OCI-LY1 (cell line): ENCODE measurements at regions not wholly inside any gene's neighbourhood (a gene's known extent, or its start where the extent isn't known, plus 50 kb on each side); places are given as distances from the start of the nearest gene placed in this dataset.
A peak's percentile ranks its signal among the peaks of the same experiment; 100 is the strongest.

ENCODE experiments used
- H2AFZ ChIP-seq: fragments of 200-600 bp; sonication (generic), shearing (Covaris generic); 2 replicates; pipeline ENCODE4 v1.6.0; 2014; ENCODE audit warnings: antibody characterized with exemption, mild to moderate bottlenecking, low read length
- H3F3A ChIP-seq: fragments of 200-600 bp; sonication (generic), shearing (Covaris generic); 2 replicates; pipeline ENCODE4 v1.6.0; 2014; ENCODE audit warnings: mild to moderate bottlenecking, antibody characterized with exemption, low read length, moderate library complexity; ENCODE audit not compliant: insufficient read depth
- H3K27ac ChIP-seq: fragments of 200-600 bp; sonication (generic); 2 replicates; pipeline ENCODE4 v1.5.1; 2014; ENCODE audit warnings: low read length, mixed run types, mild to moderate bottlenecking, low read depth; ENCODE audit not compliant: poor library complexity, severe bottlenecking
- H3K27me3 ChIP-seq: fragments of 200-600 bp; sonication (generic); 2 replicates; pipeline ENCODE4 v1.6.0; 2014; ENCODE audit warnings: antibody characterized with exemption, mild to moderate bottlenecking, low read length, moderate library complexity; ENCODE audit not compliant: insufficient read depth
- H3K36me3 ChIP-seq: fragments of 200-600 bp; sonication (generic); 2 replicates; pipeline ENCODE4 v1.6.1; 2014; ENCODE audit warnings: mild to moderate bottlenecking, antibody characterized with exemption, low read length, moderate library complexity, mixed read lengths; ENCODE audit not compliant: insufficient read depth
- H3K4me1 ChIP-seq: fragments of 200-600 bp; sonication (generic); 2 replicates; pipeline ENCODE4 v1.5.1; 2014; ENCODE audit warnings: mild to moderate bottlenecking, low read length, moderate library complexity; ENCODE audit not compliant: insufficient read depth, severe bottlenecking
- H3K4me2 ChIP-seq: fragments of 200-600 bp; sonication (generic), shearing (Covaris generic); 2 replicates; pipeline ENCODE4 v1.6.1; 2014; ENCODE audit warnings: low read length
- H3K4me3 ChIP-seq: fragments of 200-600 bp; sonication (generic); 2 replicates; pipeline ENCODE4 v1.5.1; 2014; ENCODE audit warnings: low read length, low read depth, mild to moderate bottlenecking, mixed read lengths; ENCODE audit not compliant: poor library complexity, severe bottlenecking
- H3K79me2 ChIP-seq: fragments of 200-600 bp; shearing (Covaris generic); 2 replicates; pipeline ENCODE4 v1.6.1; 2016; ENCODE audit warnings: mixed run types, low read length, mixed read lengths; ENCODE audit not compliant: insufficient read depth
- H3K9ac ChIP-seq: fragments of 200-600 bp; sonication (generic), shearing (Covaris generic); 2 replicates; pipeline ENCODE4 v1.6.1; 2014; ENCODE audit warnings: mild to moderate bottlenecking, low read length, mixed read lengths
- H3K9me2 ChIP-seq: fragments of 200-600 bp; sonication (generic), shearing (Covaris generic); 2 replicates; pipeline ENCODE4 v1.6.1; 2014; ENCODE audit warnings: low read depth, mild to moderate bottlenecking, low read length, mixed read lengths
- H3K9me3 ChIP-seq: fragments of 200-600 bp; shearing (Covaris generic); 2 replicates; pipeline ENCODE4 v1.6.1; 2014; ENCODE audit warnings: low read length, mixed read lengths
- H4K20me1 ChIP-seq: fragments of 200-600 bp; sonication (generic), shearing (Covaris generic); 2 replicates; pipeline ENCODE4 v1.6.0; 2016; ENCODE audit warnings: mild to moderate bottlenecking, low read length; ENCODE audit not compliant: insufficient read depth
- CTCF ChIP-seq: fragments of 200-600 bp; sonication (generic), shearing (Covaris generic); IDR thresholded peaks from 2 replicates; pipeline ENCODE4 v1.5.1; 2017; ENCODE audit warnings: mild to moderate bottlenecking, antibody characterized with exemption, low read length, moderate library complexity, mixed read lengths
- EZH2 ChIP-seq: fragments of 200-600 bp; sonication (generic), shearing (Covaris generic); IDR thresholded peaks from 2 replicates; pipeline ENCODE4 v1.8.0; 2017; ENCODE audit warnings: borderline replicate concordance, mixed run types, mild to moderate bottlenecking, antibody characterized with exemption, low read length, moderate library complexity, mixed read lengths

DNA sequence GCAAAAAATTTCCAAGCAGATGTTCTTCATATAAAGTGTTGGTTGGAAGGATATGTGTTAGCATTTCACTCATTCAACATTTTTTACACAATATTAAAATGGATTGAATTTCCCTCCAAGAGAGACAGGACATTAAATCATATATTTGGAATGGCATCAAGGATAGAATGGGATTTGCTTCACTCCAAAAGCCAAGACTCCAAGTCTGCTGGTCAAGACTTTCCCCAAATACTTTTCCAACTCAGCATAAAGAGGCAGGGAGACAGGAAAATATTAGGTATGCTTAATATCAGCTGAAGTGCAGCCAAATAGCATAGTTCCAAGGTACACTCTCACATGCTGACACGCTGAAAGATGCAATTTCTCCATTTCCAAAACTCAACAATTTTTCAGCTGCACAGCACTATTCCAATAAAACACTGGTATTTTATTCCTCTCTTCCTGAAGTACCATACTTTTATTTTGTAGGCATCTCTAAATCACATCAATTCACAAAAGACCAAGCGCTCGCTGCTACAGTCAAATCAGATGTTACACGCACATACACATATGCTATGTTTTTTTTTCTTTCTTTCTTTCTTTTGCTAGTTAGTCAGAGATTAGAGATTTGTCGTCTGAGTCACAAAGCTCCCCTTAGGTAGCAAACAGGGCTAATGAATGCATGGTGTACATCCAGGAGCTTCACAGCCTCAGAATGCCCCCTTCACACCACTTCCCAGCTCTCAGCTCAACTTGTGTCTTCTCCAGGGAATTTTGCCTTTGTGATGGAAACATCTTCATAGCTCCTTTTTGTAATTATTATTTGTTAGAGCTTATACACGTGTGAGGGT, 1033.8 kb upstream of the AUTS2 start:
- no peaks in the 10 kb centered on the region for H3K79me2 ChIP-seq
- H3K27me3 ChIP-seq = no peaks in the 10 kb centered on the region
- H3K27ac ChIP-seq = no peak overlapping the region
- H2AFZ ChIP-seq = no peak overlapping the region
- no peak overlapping the region for H3K4me3 ChIP-seq
- no peaks in the 10 kb centered on the region for H3F3A ChIP-seq
- TF ChIP-seq EZH2 (no peak), CTCF (no peak)
- no peaks in the 10 kb centered on the region for H3K9me2 ChIP-seq
- no peak overlapping the region for H3K4me2 ChIP-seq
- peaks cover 1% of the 10 kb centered on the region; the same call in 1 of the 2 replicates for H3K9me3 ChIP-seq
- H3K9ac ChIP-seq = no peak overlapping the region
- no peaks in the 10 kb centered on the region for H4K20me1 ChIP-seq
- H3K4me1 ChIP-seq = no peaks in the 10 kb centered on the region
- no peaks in the 10 kb centered on the region for H3K36me3 ChIP-seq

DNA sequence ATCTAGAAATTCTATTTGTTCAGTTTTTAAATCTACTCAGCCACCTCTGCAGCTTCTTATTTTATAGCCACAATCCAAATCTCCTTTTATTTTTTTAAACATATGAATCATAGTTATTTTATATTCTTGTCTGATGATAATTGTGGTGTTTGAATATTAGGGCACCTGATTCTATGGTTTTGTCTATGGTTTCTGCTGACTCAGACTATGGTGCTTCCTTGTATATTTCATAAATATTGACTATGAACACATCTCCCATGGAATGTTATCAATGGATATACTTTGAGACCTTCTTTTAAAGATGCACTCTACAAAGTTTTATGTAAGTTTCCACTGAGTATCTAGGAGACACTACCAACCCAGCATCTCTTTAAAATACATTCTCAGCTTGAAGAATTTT, 1027.0 kb upstream of the AUTS2 start:
- Histone ChIP-seq H3K9ac (no peak overlapping the region), H3K9me3 (peaks cover 6% of the 10 kb centered on the region; the same call in 1 of the 2 replicates), H3K79me2 (no peaks in the 10 kb centered on the region), H3K9me2 (no peaks in the 10 kb centered on the region), H3K4me1 (peaks cover 57% of the 10 kb centered on the region), H2AFZ (no peak overlapping the region), H3F3A (peaks cover 8% of the 10 kb centered on the region), H3K27me3 (no peaks in the 10 kb centered on the region), H3K27ac (peak overlapping the region; percentile 100), H3K36me3 (no peaks in the 10 kb centered on the region), H3K4me3 (no peak overlapping the region), H3K4me2 (no peak overlapping the region), H4K20me1 (no peaks in the 10 kb centered on the region)
- TF ChIP-seq CTCF (no peak), EZH2 (no peak)

- no peaks in the 10 kb centered on the region for H4K20me1 ChIP-seq
- peak overlapping the region; percentile 100 for H3K27ac ChIP-seq
- peaks cover 66% of the 10 kb centered on the region for H3K4me1 ChIP-seq
- H3K4me2 ChIP-seq = peak overlapping the region; percentile 69
- no peak overlapping the region for H2AFZ ChIP-seq
- H3K9ac ChIP-seq = peak overlapping the region; percentile 72
- H3K9me3 ChIP-seq = peaks cover 6% of the 10 kb centered on the region; the same call in 1 of the 2 replicates
- TF ChIP-seq CTCF = no peak
- TF ChIP-seq EZH2 = no peak
- H3K36me3 ChIP-seq = no peaks in the 10 kb centered on the region
- H3K79me2 ChIP-seq = no peaks in the 10 kb centered on the region
- peak overlapping the region; percentile 44 for H3K4me3 ChIP-seq
- H3F3A ChIP-seq = peaks cover 8% of the 10 kb centered on the region
- no peaks in the 10 kb centered on the region for H3K27me3 ChIP-seq
- no peaks in the 10 kb centered on the region for H3K9me2 ChIP-seq
These were observed 1024.8 kb upstream of the AUTS2 start for GRCh38 chr7:68573271-68574005.
